ENCODE measurements at regions not wholly inside any gene's neighbourhood (a gene's known extent, or its start where the extent isn't known, plus 50 kb on each side); places are given as distances from the start of the nearest gene placed in this dataset.

DNA sequence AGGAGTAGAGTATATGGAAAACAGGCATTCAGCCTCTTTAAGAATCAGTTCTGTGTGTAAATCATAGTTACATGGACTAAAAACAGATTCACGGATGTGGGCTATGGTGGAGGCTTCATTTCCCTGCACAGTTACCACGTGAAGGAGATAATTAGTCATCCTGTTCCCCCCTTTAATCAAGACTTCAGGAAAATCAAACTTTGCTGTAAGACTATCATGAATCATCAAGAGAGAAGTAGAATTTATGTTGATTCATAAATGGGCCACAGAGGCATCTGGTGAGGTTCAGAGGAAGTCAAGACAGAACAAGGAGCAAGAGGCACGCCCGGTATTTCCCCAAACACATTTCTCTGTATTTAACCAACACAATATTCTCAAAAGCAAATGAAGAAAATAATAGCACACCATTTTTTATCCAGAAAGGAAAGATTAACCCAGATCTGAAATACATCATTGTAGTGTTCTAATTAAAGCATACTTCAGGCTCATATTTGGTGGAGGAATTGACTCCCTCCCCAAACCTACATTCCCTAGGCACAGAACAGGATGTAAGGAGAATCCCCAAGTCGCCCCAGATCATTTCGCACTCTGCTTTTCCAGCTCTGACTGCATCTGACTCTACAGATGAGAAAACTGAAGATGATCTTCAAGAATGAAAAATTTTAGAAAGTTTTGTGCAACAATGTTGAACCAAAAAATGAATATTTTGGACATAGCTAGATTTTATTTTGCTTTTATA lies 175.8 kb upstream of the GAS1 start:
- DNase-seq = no peak

- DNase-seq = no peak
Observed at GRCh38 chr9:87123830-87124229, 176.5 kb upstream of the GAS1 start.

GRCh38 chr9:87125819-87126218 lies 178.5 kb upstream of the GAS1 start:
- DNase-seq = no peak

- no peak for DNase-seq
Observed at GRCh38 chr9:87127543-87127942, 180.2 kb upstream of the GAS1 start.

DNA sequence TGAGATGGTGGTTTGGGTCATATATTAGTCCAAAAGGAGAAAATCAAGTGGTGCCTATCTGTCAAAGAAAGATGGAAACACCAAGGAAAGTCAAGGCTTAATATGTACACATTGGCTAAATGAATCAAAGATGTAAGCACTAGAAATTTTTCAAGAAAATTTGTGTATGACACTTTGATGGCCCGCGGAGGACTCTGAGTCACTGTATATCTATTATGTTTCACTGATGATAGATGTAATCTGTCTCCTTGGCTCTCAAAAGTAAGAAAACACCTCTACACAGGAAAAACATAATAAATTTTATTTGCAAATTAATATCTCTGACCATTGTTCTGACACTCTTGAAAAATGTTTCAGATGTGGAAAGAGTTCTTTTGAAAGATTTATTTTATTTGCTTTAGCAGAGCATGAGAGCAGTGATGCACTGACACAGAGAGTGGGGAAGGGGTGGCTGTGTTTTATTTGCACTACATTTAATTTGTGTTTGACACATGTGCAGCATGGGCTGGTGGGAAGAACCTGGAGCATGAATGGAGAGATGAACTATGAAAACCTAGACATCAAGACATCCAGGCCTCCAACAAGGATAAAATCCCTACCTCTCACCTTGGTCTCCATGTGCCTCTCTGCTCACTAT lies 180.8 kb upstream of the GAS1 start:
- no peak for DNase-seq

DNA sequence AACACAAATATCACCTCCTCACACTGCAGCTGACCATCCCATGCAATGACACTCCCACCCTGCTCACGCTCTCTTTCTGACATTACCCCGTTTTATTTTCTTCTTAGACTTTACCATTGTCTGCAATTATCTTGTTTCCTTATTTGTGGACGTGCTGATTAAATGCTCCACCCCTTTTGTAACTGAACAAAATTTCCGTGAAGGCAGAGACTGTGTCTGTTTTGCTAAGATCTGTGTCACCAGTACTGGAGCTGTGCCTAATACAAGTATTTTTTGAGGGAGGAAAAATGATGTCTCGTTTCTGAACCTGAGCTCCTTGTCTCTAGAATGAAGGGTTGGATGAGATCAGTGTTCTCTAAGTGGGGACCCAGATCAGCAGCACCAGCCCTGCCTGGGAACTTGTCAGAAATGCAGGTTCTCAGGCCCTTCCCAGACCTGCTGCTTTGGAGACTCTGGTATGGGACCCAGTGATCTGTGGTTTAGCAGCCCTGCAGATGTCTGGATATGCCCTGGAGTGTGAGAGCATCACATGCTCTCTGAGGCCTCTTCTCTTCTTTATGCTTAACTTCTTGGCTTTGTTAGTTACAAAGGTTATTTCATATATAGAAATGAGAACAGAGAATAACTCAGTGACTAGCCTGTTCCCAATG lies 181.7 kb upstream of the GAS1 start:
- no peak for DNase-seq

- no peak for DNase-seq
Observed at GRCh38 chr9:87135074-87135473, 187.8 kb upstream of the GAS1 start.

GRCh38 chr9:87137718-87138117 lies 190.4 kb upstream of the GAS1 start:
- DNase-seq = no peak

DNA sequence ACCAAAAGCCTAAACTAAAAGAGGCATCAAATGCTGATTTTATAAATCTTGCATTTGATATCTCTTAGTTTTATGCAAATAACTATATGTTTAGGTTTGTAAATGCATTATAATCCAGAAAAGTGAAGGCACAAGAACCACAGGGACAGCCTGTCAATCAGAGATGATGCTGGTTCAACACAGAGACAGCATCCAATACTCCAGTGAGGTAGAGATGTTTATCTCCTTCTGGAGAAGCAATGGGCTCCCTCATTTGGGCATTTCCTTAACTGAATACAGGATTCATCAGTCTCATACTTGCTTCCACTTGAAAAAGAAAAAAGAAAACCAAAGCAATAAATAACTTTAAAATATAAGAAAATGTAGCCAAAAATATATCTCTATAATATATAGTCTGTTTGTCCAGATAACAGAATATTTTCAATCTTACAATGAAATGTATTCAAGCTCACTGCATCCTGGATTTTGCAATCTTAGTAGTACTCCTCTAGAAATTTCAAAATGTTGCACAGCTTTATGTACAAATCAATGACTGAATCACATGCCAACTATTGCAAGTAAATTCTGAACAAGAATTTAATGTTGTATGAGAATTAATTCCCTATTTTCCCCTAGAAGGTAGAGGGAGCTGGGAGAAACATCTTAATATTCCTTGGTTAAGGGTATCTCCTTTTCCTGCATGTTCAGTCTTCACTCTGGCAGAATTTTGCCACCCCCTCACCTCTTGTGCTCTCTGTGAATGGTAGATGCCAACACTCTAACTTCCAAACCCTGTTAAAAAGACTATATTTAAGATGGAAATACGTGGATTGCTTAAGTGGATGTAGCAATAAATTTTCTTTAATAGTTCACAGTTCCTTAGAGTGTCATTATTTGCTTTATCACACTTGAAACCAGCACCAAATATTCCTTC lies 191.1 kb upstream of the GAS1 start:
- no peak for DNase-seq

- no peak for DNase-seq
Observed at GRCh38 chr9:87139099-87139730, 191.9 kb upstream of the GAS1 start.

DNA sequence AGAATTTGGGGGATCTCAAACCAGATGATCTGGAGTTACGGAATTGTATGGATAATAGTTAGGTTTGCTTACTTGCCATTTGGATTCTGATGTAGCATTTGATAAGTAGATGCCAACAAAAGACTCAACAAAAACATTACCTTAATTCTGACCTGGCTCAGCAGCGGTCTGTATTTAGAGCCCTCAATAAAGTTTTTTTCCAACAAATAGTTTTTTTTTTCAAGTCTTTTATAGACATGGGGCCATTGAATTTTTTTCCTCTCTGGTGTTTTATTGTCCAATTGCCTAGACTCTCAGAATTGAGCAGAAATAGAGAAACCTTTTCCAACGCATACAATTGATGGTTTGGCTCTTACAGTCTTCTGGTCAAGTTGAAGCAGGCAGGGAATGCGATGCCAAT lies 192.8 kb upstream of the GAS1 start:
- DNase-seq = no peak

DNA sequence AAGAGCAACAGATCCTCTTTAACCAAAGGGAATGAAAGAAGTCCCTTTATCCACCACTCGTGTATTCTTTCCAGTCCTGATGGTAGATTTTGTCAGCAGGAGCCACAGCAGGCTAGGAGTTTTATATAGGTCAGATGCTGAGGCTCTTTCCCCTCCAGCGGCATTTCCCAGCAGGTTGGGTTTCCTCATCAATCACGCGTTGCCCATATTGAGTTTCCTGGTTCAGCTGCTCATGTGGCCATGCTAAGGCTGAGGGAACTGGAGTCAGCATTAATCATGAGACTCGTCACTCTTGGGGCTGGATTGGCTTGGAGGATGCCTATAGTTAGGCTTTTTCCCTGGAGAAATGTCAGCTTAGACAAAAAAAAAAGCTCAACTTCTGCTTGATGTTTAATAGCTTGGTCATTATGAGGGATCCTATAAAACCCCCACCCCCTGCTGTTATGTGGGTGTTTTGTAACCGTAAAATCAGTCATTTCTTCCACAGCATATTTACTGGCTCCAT lies 193.4 kb upstream of the GAS1 start:
- DNase-seq = no peak

- DNase-seq = no peak
Observed at GRCh38 chr9:87141124-87141523, 193.8 kb upstream of the GAS1 start.

DNA sequence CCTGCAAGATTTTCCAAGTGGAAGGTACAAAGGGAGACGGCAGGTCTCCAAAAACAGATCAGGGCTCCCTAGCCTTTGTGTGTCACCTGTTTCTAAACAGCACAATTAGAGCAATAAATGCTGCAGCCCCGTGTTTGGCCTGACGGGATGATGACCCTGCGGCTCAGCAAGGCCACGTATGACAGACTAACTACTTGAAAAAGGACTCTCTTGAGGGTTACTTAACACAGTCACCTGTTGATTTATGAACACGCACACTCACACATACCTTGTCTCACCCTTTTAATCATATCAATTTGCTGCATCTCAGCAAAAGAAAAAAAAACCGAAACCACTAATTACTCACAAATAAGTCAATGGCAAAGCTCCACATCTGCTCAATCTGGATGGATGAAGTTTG lies 199.6 kb upstream of the GAS1 start:
- DNase-seq = no peak

GRCh38 chr9:87147839-87148238 lies 200.5 kb upstream of the GAS1 start:
- no peak for DNase-seq

GRCh38 chr9:87148331-87149104 lies 201.2 kb upstream of the GAS1 start:
- no peak for DNase-seq

- DNase-seq = no peak
Observed at GRCh38 chr9:87149799-87150198, 202.5 kb upstream of the GAS1 start.

GRCh38 chr9:87152256-87152655 lies 204.9 kb upstream of the GAS1 start:
- DNase-seq = no peak

DNA sequence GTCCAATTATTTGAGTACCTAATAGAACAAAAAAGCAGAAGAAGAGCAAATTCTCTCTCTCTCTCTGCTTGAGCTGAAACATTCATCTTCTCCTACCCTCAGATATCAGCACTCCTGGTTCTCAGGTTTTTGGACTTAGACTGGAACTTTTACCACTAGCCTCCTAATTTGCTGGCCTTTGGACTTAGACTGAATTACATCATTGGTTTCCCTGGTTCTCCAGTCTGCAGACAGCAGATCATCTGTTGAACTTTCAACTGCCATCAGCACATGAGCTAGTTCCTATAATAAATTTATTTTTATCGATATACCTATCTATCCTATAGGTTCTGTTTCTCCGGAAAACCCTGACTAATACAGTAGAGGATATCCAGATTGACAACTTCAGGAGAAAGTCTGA lies 208.9 kb upstream of the GAS1 start:
- DNase-seq = no peak

DNA sequence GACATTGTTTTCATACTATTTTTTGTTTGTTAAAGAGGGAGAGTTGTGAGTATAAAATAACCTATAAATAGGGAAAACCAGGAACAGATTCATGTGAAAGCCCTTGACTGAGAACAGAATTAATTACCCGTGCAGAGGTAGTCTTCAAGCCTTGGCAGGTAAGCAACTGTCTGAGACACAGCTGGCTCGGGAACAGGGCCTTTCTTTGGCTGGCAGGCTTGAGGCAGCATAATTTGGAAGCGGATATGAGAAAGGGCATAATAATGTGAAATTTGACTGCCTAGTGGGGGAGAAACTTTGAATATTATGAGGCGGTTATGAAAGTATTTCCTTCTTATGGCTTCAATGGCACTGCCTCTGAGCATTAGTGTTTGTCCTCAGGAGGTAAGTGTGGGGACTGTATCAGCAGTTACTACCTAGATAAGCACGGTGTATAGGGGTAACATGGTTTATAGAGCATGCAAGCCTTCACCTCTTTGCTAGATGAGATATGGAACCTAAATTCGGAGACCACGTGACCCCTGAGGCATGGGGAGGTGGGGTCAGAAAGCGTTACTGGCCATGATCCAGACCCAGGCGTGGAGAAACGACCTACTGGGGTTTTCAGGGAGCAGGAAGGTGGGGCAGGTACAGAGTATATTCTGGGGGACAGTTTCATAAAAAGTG lies 210.2 kb upstream of the GAS1 start:
- DNase-seq = no peak

GRCh38 chr9:87158765-87159164 lies 211.5 kb upstream of the GAS1 start:
- no peak for DNase-seq
